ENCODE measurements at regions not wholly inside any gene's neighbourhood (a gene's known extent, or its start where the extent isn't known, plus 50 kb on each side); places are given as distances from the start of the nearest gene placed in this dataset.

DNA sequence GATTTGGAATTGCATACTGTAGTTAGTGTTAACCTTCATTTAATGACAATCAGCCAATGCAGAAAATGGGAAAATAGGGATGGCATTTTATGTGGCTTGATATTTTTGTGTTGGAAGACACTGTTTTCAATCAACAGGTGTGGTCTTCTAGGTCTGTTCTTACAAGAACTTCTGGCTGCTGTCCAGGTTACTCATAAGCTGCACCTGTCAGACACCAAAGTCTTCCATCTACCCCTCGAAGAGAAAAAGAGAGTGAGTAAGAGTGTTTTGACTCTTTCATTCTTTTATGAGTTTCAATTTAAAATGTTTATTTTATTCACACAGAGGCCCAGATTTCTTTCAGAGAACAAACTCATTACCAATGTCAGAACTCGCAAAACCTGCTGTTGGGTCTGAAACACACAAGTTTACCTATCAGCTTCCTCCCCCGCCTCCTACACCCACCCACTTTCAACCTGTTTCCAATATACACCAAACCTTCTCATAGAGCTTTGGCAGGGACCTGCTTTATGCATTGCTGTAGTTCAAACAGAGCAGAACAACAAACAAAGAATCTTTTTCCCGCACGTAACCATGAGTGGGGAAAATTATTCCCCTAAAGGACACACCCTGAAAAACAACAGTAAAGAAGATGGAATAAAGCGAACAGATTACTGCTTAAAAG is 767.7 kb upstream of the ALCAM start:
- no peak overlapping the region for H3K4me2 ChIP-seq (ENCODE audit: insufficient read depth, low read length)
- no peak overlapping the region for H2AFZ ChIP-seq (ENCODE audit: low read length)
- no peak overlapping the region for H3K27ac ChIP-seq (ENCODE audit: low read depth, low read length)
- no peak for DNase-seq (ENCODE audit: insufficient read length, low spot score, missing footprints)
- TF ChIP-seq, protein P1, sequence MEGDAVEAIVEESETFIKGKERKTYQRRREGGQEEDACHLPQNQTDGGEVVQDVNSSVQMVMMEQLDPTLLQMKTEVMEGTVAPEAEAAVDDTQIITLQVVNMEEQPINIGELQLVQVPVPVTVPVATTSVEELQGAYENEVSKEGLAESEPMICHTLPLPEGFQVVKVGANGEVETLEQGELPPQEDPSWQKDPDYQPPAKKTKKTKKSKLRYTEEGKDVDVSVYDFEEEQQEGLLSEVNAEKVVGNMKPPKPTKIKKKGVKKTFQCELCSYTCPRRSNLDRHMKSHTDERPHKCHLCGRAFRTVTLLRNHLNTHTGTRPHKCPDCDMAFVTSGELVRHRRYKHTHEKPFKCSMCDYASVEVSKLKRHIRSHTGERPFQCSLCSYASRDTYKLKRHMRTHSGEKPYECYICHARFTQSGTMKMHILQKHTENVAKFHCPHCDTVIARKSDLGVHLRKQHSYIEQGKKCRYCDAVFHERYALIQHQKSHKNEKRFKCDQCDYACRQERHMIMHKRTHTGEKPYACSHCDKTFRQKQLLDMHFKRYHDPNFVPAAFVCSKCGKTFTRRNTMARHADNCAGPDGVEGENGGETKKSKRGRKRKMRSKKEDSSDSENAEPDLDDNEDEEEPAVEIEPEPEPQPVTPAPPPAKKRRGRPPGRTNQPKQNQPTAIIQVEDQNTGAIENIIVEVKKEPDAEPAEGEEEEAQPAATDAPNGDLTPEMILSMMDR (IDR thresholded peaks at IDR 0.05; ENCODE audit: extremely low read depth, low read depth, low read length): no peak
- H3K79me2 ChIP-seq (ENCODE audit: insufficient read depth, low read length): no peaks in the 10 kb centered on the region
- no peaks in the 10 kb centered on the region for H3K9me3 ChIP-seq (ENCODE audit: low read depth, low read length)
- H3K27me3 ChIP-seq (ENCODE audit: insufficient read depth, low read length): no peaks in the 10 kb centered on the region
- H3K4me1 ChIP-seq (ENCODE audit: insufficient read depth, low read length): no peaks in the 10 kb centered on the region
- no peak overlapping the region for H3K4me3 ChIP-seq (ENCODE audit: insufficient read depth, low read length)
- H4K20me1 ChIP-seq (ENCODE audit: insufficient read depth, low read length): no peaks in the 10 kb centered on the region
- H3K36me3 ChIP-seq (ENCODE audit: insufficient read depth, low read length): no peaks in the 10 kb centered on the region

DNA sequence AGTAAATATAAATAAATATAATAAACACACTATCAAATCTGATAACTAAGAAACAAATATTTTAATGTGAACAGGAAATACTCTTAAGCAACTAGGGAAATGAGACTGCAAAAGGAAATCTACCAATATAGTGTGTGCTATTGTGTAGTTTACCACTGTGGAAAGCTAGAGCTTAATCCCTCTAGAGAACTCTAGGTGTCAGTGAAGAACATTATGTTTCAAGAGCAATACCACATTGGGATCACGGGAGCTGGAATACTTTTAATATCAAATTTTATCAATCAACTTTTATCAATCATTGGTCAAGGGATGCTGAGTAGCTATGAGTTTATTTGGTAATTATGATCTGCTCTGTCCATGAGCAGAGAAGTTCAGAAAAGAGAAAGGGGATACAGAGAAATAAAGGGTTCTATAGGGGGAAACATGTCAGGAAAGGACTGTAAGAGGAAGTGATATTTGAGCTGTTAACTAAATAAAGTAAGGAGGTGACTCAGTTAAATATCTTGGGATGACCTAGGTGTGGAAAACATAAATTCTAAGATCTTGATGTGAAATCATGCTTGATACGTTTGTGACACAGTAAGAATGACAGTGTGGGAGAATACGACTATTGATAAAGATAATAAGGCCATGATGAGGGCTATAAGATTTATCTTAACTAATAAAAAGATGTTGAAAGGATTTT is 762.2 kb upstream of the ALCAM start:
- Histone ChIP-seq H3K4me3 (ENCODE audit: insufficient read depth, low read length) (peak overlapping the region; percentile 30), H3K79me2 (ENCODE audit: insufficient read depth, low read length) (no peaks in the 10 kb centered on the region), H3K27me3 (ENCODE audit: insufficient read depth, low read length) (no peaks in the 10 kb centered on the region), H3K9me3 (ENCODE audit: low read depth, low read length) (no peaks in the 10 kb centered on the region), H3K27ac (ENCODE audit: low read depth, low read length) (no peak overlapping the region), H3K36me3 (ENCODE audit: insufficient read depth, low read length) (no peaks in the 10 kb centered on the region), H4K20me1 (ENCODE audit: insufficient read depth, low read length) (no peaks in the 10 kb centered on the region), H3K4me2 (ENCODE audit: insufficient read depth, low read length) (peak overlapping the region; percentile 56), H2AFZ (ENCODE audit: low read length) (peak overlapping the region; percentile 35), H3K4me1 (ENCODE audit: insufficient read depth, low read length) (no peaks in the 10 kb centered on the region)
- TF ChIP-seq, protein P1 (IDR thresholded peaks at IDR 0.05; ENCODE audit: extremely low read depth, low read depth, low read length): peak; percentile 56
- no peak for DNase-seq (ENCODE audit: insufficient read length, low spot score, missing footprints)

DNA sequence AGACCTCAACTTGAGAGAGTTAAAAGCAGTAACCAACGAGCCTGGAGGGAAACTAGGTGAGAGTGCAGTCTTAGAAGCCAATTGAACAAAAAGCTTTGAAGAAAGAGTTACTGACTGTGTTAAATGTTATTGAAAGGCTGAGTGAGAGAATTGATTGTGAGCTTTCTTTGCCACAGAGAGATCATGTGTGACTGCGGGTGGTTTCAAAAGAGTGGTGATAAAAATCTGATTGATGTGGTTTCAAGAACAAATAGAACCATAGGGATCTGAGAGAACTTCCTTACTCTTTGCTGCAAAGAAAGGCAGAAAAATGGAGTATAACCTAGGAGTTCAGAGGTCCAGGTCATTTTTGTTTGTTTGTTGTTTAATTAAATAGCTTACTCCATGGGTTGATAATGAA is 759.9 kb upstream of the ALCAM start:
- Histone ChIP-seq H3K27me3 (ENCODE audit: insufficient read depth, low read length) (no peaks in the 10 kb centered on the region), H3K4me2 (ENCODE audit: insufficient read depth, low read length) (no peak overlapping the region), H3K36me3 (ENCODE audit: insufficient read depth, low read length) (no peaks in the 10 kb centered on the region), H4K20me1 (ENCODE audit: insufficient read depth, low read length) (no peaks in the 10 kb centered on the region), H3K4me1 (ENCODE audit: insufficient read depth, low read length) (no peaks in the 10 kb centered on the region), H3K4me3 (ENCODE audit: insufficient read depth, low read length) (no peak overlapping the region), H3K27ac (ENCODE audit: low read depth, low read length) (no peak overlapping the region), H3K9me3 (ENCODE audit: low read depth, low read length) (no peaks in the 10 kb centered on the region), H2AFZ (ENCODE audit: low read length) (no peak overlapping the region), H3K79me2 (ENCODE audit: insufficient read depth, low read length) (no peaks in the 10 kb centered on the region)
- no peak for DNase-seq (ENCODE audit: insufficient read length, low spot score, missing footprints)
- TF ChIP-seq, protein P1 (IDR thresholded peaks at IDR 0.05; ENCODE audit: extremely low read depth, low read depth, low read length): no peak

Data from osteoblast (primary cell).